HCT116 (cell line): ENCODE measurements at regions not wholly inside any gene's neighbourhood (a gene's known extent, or its start where the extent isn't known, plus 50 kb on each side); places are given as distances from the start of the nearest gene placed in this dataset.

ENCODE experiments used
- ATAC-seq: fragments of 200-7000 bp; cut with Tn5 transposase; 2 replicates; pipeline ENCODE4 v1.9.1; 2020; ENCODE audit warnings: mild to moderate bottlenecking, moderate library complexity
- BruUV-seq: library from RNA; stranded (reverse); fragments of 400-500 nt; replicated peaks from 2 replicates; lab custom pipeline; 2021; lab: Mats Ljungman, UMichigan
- CTCF ChIA-PET: fragments of 300-600 bp; sonication (Branson Sonifier 250); formaldehyde crosslinking; loops from one replicate; lab custom pipeline; 2021; ENCODE audit warnings: antibody characterized with exemption; lab: Charles Lee
- POLR2A ChIA-PET: fragments of 300-600, 350-600 bp; sonication (Branson Sonifier 250); formaldehyde crosslinking; loops from one replicate; lab custom pipeline; 2021; ENCODE audit warnings: antibody characterized with exemption; lab: Charles Lee
- RAD21 ChIA-PET, 2 experiments: fragments of 300-600 bp; sonication (Branson Sonifier 250); formaldehyde crosslinking; loops; one replicate each; lab custom pipeline; 2023; ENCODE audit warnings: low total read pairs in 2 of 2; ENCODE audit not compliant: uncharacterized antibody in 2 of 2, unreplicated experiment in 2 of 2, low non-redundant PET in 1 of 2; lab: Charles Lee
- DNase-seq: peaks from one replicate; pipeline ENCODE4 v3.0.0-alpha.2; 2010; ENCODE audit warnings: low read depth, low spot score
- H2AFZ ChIP-seq: fragments of 200-600 bp; shearing (Covaris generic), sonication (generic); 2 replicates; pipeline ENCODE4 v1.6.1; 2017; ENCODE audit warnings: low read depth, mixed run types, mixed read lengths, antibody characterized with exemption, low read length; ENCODE audit not compliant: poor library complexity, severe bottlenecking
- H3K27ac ChIP-seq: 2 replicates; pipeline ENCODE4 v1.5.1; 2012; ENCODE audit warnings: low read depth, low read length
- H3K27me3 ChIP-seq: fragments of 200-600 bp; sonication (generic); 2 replicates; pipeline ENCODE4 v1.6.1; 2016; ENCODE audit warnings: mixed run types, low read length, mixed read lengths; ENCODE audit not compliant: insufficient read depth
- H3K36me3 ChIP-seq, 2 experiments: fragments of 200-500 bp in 1 of 2; fragments of 200-600 bp in 1 of 2; sonication (Bioruptor generic) in 1 of 2; sonication (generic) in 1 of 2; 2 replicates each; pipeline versions ENCODE4 v1.5.1 to v1.6.1; 2014 to 2016; ENCODE audit warnings: low read length in 2 of 2, inconsistent platforms in 1 of 2, mixed read lengths in 1 of 2, mixed run types in 1 of 2; ENCODE audit not compliant: insufficient read depth in 2 of 2, control insufficient read depth in 1 of 2
- H3K4me1 ChIP-seq, 2 experiments: fragments of 200-600 bp in 1 of 2; sonication (generic) in 1 of 2; 2 replicates each; pipeline versions ENCODE4 v1.5.1 to v1.6.1; 2012 to 2017; ENCODE audit warnings: low read length in 2 of 2, inconsistent platforms in 1 of 2, mild to moderate bottlenecking in 1 of 2, mixed read lengths in 1 of 2, mixed run types in 1 of 2, moderate library complexity in 1 of 2; ENCODE audit not compliant: insufficient read depth in 2 of 2, control insufficient read depth in 1 of 2
- H3K4me2 ChIP-seq: fragments of 200-600 bp; sonication (generic); 2 replicates; pipeline ENCODE4 v1.6.1; 2017; ENCODE audit warnings: mixed run types, low read length, mixed read lengths
- H3K4me3 ChIP-seq, 2 experiments: fragments of 200-600 bp in 1 of 2; sonication (generic) in 1 of 2; replicated peaks in 1 of 2; 2 replicates each; pipeline ENCODE4 v1.5.1; 2011 to 2016; ENCODE audit warnings: low read length in 2 of 2, control low read depth in 1 of 2, low read depth in 1 of 2, mild to moderate bottlenecking in 1 of 2, mixed read lengths in 1 of 2, mixed run types in 1 of 2
- H3K79me2 ChIP-seq: fragments of 200-600 bp; sonication (generic); 2 replicates; pipeline ENCODE4 v1.6.1; 2017; ENCODE audit warnings: mild to moderate bottlenecking, mixed run types, low read length, moderate library complexity, mixed read lengths; ENCODE audit not compliant: insufficient read depth
- H3K9ac ChIP-seq: fragments of 200-600 bp; sonication (generic); 2 replicates; pipeline ENCODE4 v1.6.1; 2016; ENCODE audit warnings: low read length, mixed read lengths
- H3K9me2 ChIP-seq: fragments of 200-600 bp; sonication (generic), shearing (Covaris generic); 2 replicates; pipeline ENCODE4 v1.6.1; 2017; ENCODE audit warnings: mixed run types, mild to moderate bottlenecking, moderate library complexity; ENCODE audit not compliant: insufficient read depth
- H3K9me3 ChIP-seq, 2 experiments: fragments of 200-500 bp in 1 of 2; fragments of 200-600 bp in 1 of 2; sonication (Bioruptor generic) in 1 of 2; sonication (generic) in 1 of 2; 2 replicates each; pipeline ENCODE4 v1.6.1; 2014 to 2017; ENCODE audit warnings: low read length in 2 of 2, mixed read lengths in 2 of 2, inconsistent platforms in 1 of 2, low read depth in 1 of 2, mild to moderate bottlenecking in 1 of 2, mixed run types in 1 of 2, moderate library complexity in 1 of 2; ENCODE audit not compliant: control insufficient read depth in 1 of 2, insufficient read depth in 1 of 2
- H4K20me1 ChIP-seq: fragments of 200-600 bp; sonication (generic), shearing (Covaris generic); 2 replicates; pipeline ENCODE4 v1.6.1; 2017; ENCODE audit warnings: mixed run types, mild to moderate bottlenecking, moderate library complexity; ENCODE audit not compliant: insufficient read depth
- CBX3 ChIP-seq: IDR thresholded peaks from 2 replicates; pipeline ENCODE4 v1.6.1; 2012; ENCODE audit warnings: low read depth
- CEBPB ChIP-seq: IDR thresholded peaks from 2 replicates; pipeline ENCODE4 v1.6.1; 2012; ENCODE audit warnings: low read depth
- EGR1 ChIP-seq: IDR thresholded peaks from 2 replicates; pipeline ENCODE4 v1.6.1; 2012; ENCODE audit warnings: low read depth
- ELF1 ChIP-seq: IDR thresholded peaks from 2 replicates; pipeline ENCODE4 v1.6.1; 2012; ENCODE audit warnings: low read depth, borderline replicate concordance
- EZH2phosphoT487 ChIP-seq: fragments of 200-600 bp; IDR thresholded peaks from 2 replicates; pipeline ENCODE4 v1.6.1; 2018; ENCODE audit warnings: antibody characterized with exemption, borderline replicate concordance
- FOSL1 ChIP-seq: IDR thresholded peaks from 2 replicates; pipeline ENCODE4 v1.6.1; 2012; ENCODE audit warnings: low read depth
- JUND ChIP-seq: IDR thresholded peaks from 2 replicates; pipeline ENCODE4 v1.6.1; 2012
- POLR2AphosphoS5 ChIP-seq: IDR thresholded peaks from 2 replicates; pipeline ENCODE4 v1.6.1; 2011; ENCODE audit warnings: mild to moderate bottlenecking, low read depth, low read length, moderate library complexity
- RAD21 ChIP-seq: IDR thresholded peaks from 2 replicates; pipeline ENCODE4 v1.6.1; 2012; ENCODE audit warnings: low read depth, mild to moderate bottlenecking
- SIN3A ChIP-seq: IDR thresholded peaks from 2 replicates; pipeline ENCODE4 v1.6.1; 2012; ENCODE audit warnings: low read depth
- YY1 ChIP-seq: IDR thresholded peaks from 2 replicates; pipeline ENCODE4 v1.6.1; 2011; ENCODE audit warnings: low read length, low read depth, moderate library complexity, mild to moderate bottlenecking; ENCODE audit not compliant: insufficient replicate concordance; ENCODE audit errors: extremely low read depth
- ZBTB33 ChIP-seq: IDR thresholded peaks from 2 replicates; pipeline ENCODE4 v1.6.1; 2011; ENCODE audit warnings: mild to moderate bottlenecking, low read length, moderate library complexity; ENCODE audit not compliant: insufficient replicate concordance; ENCODE audit errors: extremely low read depth
- ZNF274 ChIP-seq: fragments of 200-500 bp; sonication (Bioruptor generic); IDR thresholded peaks from 2 replicates; pipeline ENCODE4 v1.6.1; 2014; ENCODE audit warnings: mild to moderate bottlenecking, low read depth, low read length, inconsistent platforms
- intact Hi-C: fragments of 100-400 bp; cut with micrococcal nuclease; formaldehyde crosslinking; loops from 2 replicates; pipeline ENCODE4 v1.10.0; 2022
- TF ChIP-seq, protein P1 (sequence below): IDR thresholded peaks from 2 replicates; pipeline ENCODE4 v1.6.1; 2012
- TF ChIP-seq, protein P2 (sequence below), 3 experiments: fragments of 200-600 bp in 1 of 3; sonication (generic) in 1 of 3; IDR thresholded peaks in 2 of 3; conservative IDR thresholded peaks in 1 of 3; 2 replicates each; pipeline ENCODE4 v1.5.1; 2012 to 2017; ENCODE audit warnings: low read depth in 2 of 3, low read length in 2 of 3, antibody characterized with exemption in 1 of 3, borderline replicate concordance in 1 of 3, control low read depth in 1 of 3, mild to moderate bottlenecking in 1 of 3, mixed read lengths in 1 of 3, mixed run types in 1 of 3, moderate library complexity in 1 of 3; ENCODE audit not compliant: insufficient read depth in 1 of 3

DNA sequence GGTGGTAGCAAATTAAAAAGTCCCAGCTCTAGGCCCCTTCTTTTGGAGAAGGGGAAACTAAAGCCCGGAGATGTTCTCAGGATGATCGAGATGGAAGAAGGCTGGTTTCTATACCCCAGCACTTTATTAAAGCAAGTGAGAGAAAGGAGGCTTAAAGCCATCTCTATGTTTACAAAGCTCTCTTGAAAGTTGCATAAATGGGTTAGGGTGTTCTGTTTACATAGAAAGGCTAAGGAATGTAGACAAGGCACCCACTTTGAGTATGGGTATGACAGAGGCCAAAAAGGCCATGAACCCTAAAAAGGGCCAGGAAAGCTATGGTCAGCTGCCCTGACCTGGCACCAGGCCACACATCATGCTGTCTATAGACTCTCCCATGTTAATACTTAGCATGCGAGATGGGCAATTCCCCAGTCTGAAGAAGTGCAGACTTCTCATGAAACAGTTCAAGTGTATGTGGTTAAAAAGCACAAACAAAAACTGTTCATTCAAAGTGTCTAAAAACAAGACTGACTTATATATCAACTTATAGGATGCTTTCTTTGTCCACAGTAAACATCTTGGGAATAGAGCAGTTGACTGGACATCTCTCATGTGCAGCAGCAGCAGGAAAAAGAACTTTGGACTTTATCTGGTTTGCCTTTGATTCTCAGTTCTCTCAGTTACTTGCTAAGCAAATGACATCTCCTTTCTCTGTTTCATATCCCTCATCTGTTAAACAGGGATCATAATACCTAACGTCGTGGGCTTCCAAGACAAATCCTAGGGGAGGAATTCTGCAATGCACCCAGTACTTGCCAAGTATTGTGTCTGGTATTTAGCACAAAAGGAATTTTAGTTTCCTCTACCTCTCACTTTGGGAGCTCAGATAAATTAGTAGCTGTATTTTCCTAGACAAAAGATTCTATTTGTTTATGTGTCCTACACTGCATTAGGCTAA lies 521.6 kb downstream of the PLPP3 start:
- Histone ChIP-seq H3K27me3 (no peaks in the 10 kb centered on the region), H2AFZ (no peak overlapping the region), H3K4me3 (no peak overlapping the region), H4K20me1 (no peaks in the 10 kb centered on the region), H3K9me3 (no peaks in the 10 kb centered on the region), H3K36me3 (no peaks in the 10 kb centered on the region), H3K79me2 (no peaks in the 10 kb centered on the region), H3K9ac (no peak overlapping the region), H3K9me2 (no peaks in the 10 kb centered on the region), H3K4me1 (no peaks in the 10 kb centered on the region), H3K4me2 (no peak overlapping the region), H3K27ac (no peak overlapping the region)
- no TSS peak for BruUV-seq
- ChIA-PET CTCF (no interaction called here), POLR2A (no interaction called here), RAD21 (no interaction called here)
- ATAC-seq (no peak), DNase-seq (no peak)
- TF ChIP-seq ZNF274 (no peak), POLR2AphosphoS5 (no peak), RAD21 (no peak), EZH2phosphoT487 (no peak), CBX3 (no peak), SIN3A (no peak), JUND (no peak), CEBPB (no peak), EGR1 (no peak), ELF1 (no peak), ZBTB33 (no peak), YY1 (no peak), FOSL1 (no peak)
- TF ChIP-seq, protein P1, sequence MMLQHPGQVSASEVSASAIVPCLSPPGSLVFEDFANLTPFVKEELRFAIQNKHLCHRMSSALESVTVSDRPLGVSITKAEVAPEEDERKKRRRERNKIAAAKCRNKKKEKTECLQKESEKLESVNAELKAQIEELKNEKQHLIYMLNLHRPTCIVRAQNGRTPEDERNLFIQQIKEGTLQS = no peak
- TF ChIP-seq, protein P2, sequence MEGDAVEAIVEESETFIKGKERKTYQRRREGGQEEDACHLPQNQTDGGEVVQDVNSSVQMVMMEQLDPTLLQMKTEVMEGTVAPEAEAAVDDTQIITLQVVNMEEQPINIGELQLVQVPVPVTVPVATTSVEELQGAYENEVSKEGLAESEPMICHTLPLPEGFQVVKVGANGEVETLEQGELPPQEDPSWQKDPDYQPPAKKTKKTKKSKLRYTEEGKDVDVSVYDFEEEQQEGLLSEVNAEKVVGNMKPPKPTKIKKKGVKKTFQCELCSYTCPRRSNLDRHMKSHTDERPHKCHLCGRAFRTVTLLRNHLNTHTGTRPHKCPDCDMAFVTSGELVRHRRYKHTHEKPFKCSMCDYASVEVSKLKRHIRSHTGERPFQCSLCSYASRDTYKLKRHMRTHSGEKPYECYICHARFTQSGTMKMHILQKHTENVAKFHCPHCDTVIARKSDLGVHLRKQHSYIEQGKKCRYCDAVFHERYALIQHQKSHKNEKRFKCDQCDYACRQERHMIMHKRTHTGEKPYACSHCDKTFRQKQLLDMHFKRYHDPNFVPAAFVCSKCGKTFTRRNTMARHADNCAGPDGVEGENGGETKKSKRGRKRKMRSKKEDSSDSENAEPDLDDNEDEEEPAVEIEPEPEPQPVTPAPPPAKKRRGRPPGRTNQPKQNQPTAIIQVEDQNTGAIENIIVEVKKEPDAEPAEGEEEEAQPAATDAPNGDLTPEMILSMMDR (IDR thresholded peaks at IDR 0.05 in 2 of 3, conservative IDR thresholded peaks at IDR 0.05 in 1 of 3; ENCODE audit: borderline replicate concordance in 1 of 3, insufficient read depth in 1 of 3, low read depth in 2 of 3, low read length in 2 of 3) = no peak
- intact Hi-C loops = loop anchor here (1.0 kb wide), 1 partner anchor 294 kb away; no protein-coding TSS in a partner anchor
